ENCODE measurements at regions not wholly inside any gene's neighbourhood (a gene's known extent, or its start where the extent isn't known, plus 50 kb on each side); places are given as distances from the start of the nearest gene placed in this dataset.
"Not testable (repeated sequence)": the region's sequence is repeated elsewhere in the genome, so short reads cannot be mapped to it uniquely, and the experiment has no call there.

- no peak for DNase-seq (ENCODE audit: low read depth)
Measured at GRCh38 chr6:110558575-110558974, 82.2 kb upstream of the SLC22A16 start.

- DNase-seq (ENCODE audit: low read depth), result no peak
Measured at GRCh38 chr6:110557199-110557598, 80.8 kb upstream of the SLC22A16 start.

- DNase-seq (ENCODE audit: low read depth), result no peak
Measured at GRCh38 chr6:110556317-110557110, 80.1 kb upstream of the SLC22A16 start.

- no peak for DNase-seq (ENCODE audit: low read depth)
Measured at GRCh38 chr6:110554966-110555460, 78.6 kb upstream of the SLC22A16 start.

GRCh38 chr6:110554441-110554840 is 78.0 kb upstream of the SLC22A16 start:
- no peak for DNase-seq (ENCODE audit: low read depth)

- DNase-seq (ENCODE audit: low read depth), result no peak
Measured at GRCh38 chr6:110552901-110553641, 76.7 kb upstream of the SLC22A16 start.

- no peak for DNase-seq (ENCODE audit: low read depth)
Measured at GRCh38 chr6:110552076-110552475, 75.7 kb upstream of the SLC22A16 start.

- no peak for DNase-seq (ENCODE audit: low read depth)
Measured at GRCh38 chr6:110551088-110551487, 74.7 kb upstream of the SLC22A16 start.

GRCh38 chr6:110550353-110550752 is 73.9 kb upstream of the SLC22A16 start:
- no peak for DNase-seq (ENCODE audit: low read depth)

GRCh38 chr6:110549277-110549676 is 72.9 kb upstream of the SLC22A16 start:
- DNase-seq (ENCODE audit: low read depth), result no peak

- DNase-seq (ENCODE audit: low read depth), result no peak
Measured at GRCh38 chr6:110548110-110548847, 71.9 kb upstream of the SLC22A16 start.

GRCh38 chr6:110547266-110547964 is 71.0 kb upstream of the SLC22A16 start:
- DNase-seq (ENCODE audit: low read depth), result no peak

- no peak for DNase-seq (ENCODE audit: low read depth)
Measured at GRCh38 chr6:110545081-110545872, 68.9 kb upstream of the SLC22A16 start.

- DNase-seq (ENCODE audit: low read depth), result no peak
Measured at GRCh38 chr6:110544472-110544871, 68.1 kb upstream of the SLC22A16 start.

- no peak for DNase-seq (ENCODE audit: low read depth)
Measured at GRCh38 chr6:110543106-110543505, 66.7 kb upstream of the SLC22A16 start.

GRCh38 chr6:110542311-110543024 is 66.1 kb upstream of the SLC22A16 start:
- no peak for DNase-seq (ENCODE audit: low read depth)

- no peak for DNase-seq (ENCODE audit: low read depth)
Measured at GRCh38 chr6:110541701-110542309, 65.4 kb upstream of the SLC22A16 start.

GRCh38 chr6:110539277-110540019 is 63.0 kb upstream of the SLC22A16 start:
- DNase-seq (ENCODE audit: low read depth), result not testable (repeated sequence)

Data from activated T-helper 1 cell treated with Interleukin-2 at 50 U/mL for 16 hours (primary cell).